Sigmoid colon (tissue), 4 donors: ENCODE measurements at regions not wholly inside any gene's neighbourhood (a gene's known extent, or its start where the extent isn't known, plus 50 kb on each side); places are given as distances from the start of the nearest gene placed in this dataset.

Experiments used
- EP300 ChIP-seq, 4 donors: sonication (generic); formaldehyde crosslinking; IDR thresholded peaks; one replicate each; pipeline ENCODE4 v1.6.1; 2017; ENCODE audit warnings: antibody characterized with exemption in 4 of 4
- TF ChIP-seq, protein P1 (sequence below), 4 experiments: fragments of 450-650 bp in 3 of 4; fragments of 200-600 bp in 1 of 4; IDR thresholded peaks; one replicate each; pipeline ENCODE4 v1.5.1; 2016 to 2019; ENCODE audit warnings: antibody characterized with exemption in 4 of 4, mild to moderate bottlenecking in 3 of 4, moderate library complexity in 2 of 4

DNA sequence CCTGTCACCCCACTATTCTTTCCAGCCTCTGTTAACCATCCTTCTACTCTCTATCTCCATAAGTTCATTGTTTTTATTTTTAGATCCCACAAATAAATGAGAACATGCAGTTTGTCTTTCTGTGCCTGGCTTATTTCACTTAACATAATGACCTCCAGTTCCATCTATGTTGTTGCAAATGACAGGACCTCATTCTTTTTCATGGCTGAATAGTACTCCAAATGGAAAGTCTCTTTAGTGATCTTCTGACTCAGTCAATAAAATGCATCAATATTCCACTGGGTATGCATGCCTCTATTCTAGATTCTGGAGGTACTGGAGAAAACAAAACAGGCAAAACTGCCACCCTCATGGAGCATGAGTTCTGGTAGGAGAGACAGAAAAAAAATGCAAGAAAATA lies 459.0 kb downstream of the XYLT1 start:
- TF ChIP-seq, protein P1, sequence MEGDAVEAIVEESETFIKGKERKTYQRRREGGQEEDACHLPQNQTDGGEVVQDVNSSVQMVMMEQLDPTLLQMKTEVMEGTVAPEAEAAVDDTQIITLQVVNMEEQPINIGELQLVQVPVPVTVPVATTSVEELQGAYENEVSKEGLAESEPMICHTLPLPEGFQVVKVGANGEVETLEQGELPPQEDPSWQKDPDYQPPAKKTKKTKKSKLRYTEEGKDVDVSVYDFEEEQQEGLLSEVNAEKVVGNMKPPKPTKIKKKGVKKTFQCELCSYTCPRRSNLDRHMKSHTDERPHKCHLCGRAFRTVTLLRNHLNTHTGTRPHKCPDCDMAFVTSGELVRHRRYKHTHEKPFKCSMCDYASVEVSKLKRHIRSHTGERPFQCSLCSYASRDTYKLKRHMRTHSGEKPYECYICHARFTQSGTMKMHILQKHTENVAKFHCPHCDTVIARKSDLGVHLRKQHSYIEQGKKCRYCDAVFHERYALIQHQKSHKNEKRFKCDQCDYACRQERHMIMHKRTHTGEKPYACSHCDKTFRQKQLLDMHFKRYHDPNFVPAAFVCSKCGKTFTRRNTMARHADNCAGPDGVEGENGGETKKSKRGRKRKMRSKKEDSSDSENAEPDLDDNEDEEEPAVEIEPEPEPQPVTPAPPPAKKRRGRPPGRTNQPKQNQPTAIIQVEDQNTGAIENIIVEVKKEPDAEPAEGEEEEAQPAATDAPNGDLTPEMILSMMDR (IDR thresholded peaks at IDR 0.05): no peak
- no peak for TF ChIP-seq EP300 (IDR thresholded peaks at IDR 0.05)
